GM12872 (cell line): ENCODE measurements at regions not wholly inside any gene's neighbourhood (a gene's known extent, or its start where the extent isn't known, plus 50 kb on each side); places are given as distances from the start of the nearest gene placed in this dataset.

Experiments
- CTCF ChIP-seq: IDR thresholded peaks from 3 replicates; pipeline ENCODE4 v1.5.1; 2011; ENCODE audit warnings: low read depth, mild to moderate bottlenecking, low read length, moderate library complexity; ENCODE audit not compliant: insufficient read depth

GRCh38 chr1:187326557-187326956 is 497.8 kb downstream of the PLA2G4A start:
- TF ChIP-seq CTCF, result no peak

GRCh38 chr1:187336441-187337168 is 507.9 kb downstream of the PLA2G4A start:
- TF ChIP-seq CTCF, result no peak

- no peak for TF ChIP-seq CTCF
These were observed 510.1 kb downstream of the PLA2G4A start for GRCh38 chr1:187338762-187339412.

- TF ChIP-seq CTCF, result no peak
These were observed 513.7 kb downstream of the PLA2G4A start for GRCh38 chr1:187342495-187342894.

- no peak for TF ChIP-seq CTCF
These were observed 545.3 kb downstream of the PLA2G4A start for GRCh38 chr1:187374082-187374481.

GRCh38 chr1:187374742-187375141 is 546.0 kb downstream of the PLA2G4A start:
- TF ChIP-seq CTCF, result no peak

- TF ChIP-seq CTCF, result peak; percentile 32; the same call in 1 of the 3 replicates
These were observed 554.6 kb downstream of the PLA2G4A start for GRCh38 chr1:187383366-187383765.
